ENCODE measurements at regions not wholly inside any gene's neighbourhood (a gene's known extent, or its start where the extent isn't known, plus 50 kb on each side); places are given as distances from the start of the nearest gene placed in this dataset.

DNA sequence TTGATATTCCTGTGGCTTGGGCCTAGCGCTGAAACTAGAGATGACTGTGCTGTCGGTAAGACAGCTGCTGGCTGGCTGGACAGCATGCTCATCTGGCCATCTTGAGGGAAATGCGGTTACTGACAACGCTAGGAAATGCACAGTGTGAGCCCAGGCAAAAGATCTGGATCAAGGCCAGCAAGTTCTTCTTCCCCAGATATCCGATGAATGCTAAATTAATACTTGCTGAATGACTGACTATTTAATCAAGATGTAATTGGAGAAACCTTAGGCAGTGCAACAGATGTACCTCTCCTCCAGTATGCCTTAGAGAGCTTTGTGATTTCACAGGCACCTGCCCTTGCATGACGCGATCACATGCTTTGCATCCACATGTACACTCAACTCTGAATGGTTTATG, 659.1 kb downstream of the EFNA5 start:
- Histone ChIP-seq H3K36me3 (no peaks in the 10 kb centered on the region), H3K27me3 (no peaks in the 10 kb centered on the region), H3K4me1 (no peaks in the 10 kb centered on the region), H3K27ac (no peak overlapping the region), H3K4me3 (no peak overlapping the region), H3K9me3 (no peaks in the 10 kb centered on the region)
- intact Hi-C loops (cut with DNase I): no loop called here
- TF ChIP-seq, protein P1, sequence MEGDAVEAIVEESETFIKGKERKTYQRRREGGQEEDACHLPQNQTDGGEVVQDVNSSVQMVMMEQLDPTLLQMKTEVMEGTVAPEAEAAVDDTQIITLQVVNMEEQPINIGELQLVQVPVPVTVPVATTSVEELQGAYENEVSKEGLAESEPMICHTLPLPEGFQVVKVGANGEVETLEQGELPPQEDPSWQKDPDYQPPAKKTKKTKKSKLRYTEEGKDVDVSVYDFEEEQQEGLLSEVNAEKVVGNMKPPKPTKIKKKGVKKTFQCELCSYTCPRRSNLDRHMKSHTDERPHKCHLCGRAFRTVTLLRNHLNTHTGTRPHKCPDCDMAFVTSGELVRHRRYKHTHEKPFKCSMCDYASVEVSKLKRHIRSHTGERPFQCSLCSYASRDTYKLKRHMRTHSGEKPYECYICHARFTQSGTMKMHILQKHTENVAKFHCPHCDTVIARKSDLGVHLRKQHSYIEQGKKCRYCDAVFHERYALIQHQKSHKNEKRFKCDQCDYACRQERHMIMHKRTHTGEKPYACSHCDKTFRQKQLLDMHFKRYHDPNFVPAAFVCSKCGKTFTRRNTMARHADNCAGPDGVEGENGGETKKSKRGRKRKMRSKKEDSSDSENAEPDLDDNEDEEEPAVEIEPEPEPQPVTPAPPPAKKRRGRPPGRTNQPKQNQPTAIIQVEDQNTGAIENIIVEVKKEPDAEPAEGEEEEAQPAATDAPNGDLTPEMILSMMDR (IDR thresholded peaks at IDR 0.05): no peak
- no peak for TF ChIP-seq POLR2A (IDR thresholded peaks at IDR 0.05)
- ATAC-seq (no peak), DNase-seq (no peak)
- WGBS, 4 donors: 70 to 78% (median 73%) methylated on average over 7 of the region's 7 CpGs

DNA sequence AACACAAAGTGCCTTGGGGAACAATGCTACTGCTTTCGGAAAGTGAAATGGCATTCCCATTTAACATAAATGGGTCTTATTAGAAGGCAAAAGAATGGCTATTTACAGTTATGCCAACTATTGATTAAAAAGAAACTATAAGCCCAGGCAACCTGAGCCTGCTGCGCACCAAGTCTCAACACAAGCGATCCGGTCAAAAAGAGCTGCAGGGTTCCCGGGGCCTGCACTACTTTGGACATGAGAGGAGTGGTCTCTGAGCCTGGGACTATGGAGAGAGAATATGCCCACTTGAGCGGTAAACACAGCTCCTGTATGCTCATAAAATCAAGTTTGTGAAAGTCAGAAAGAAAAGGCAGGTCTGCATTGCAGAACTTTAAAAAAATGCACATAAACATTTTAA, 660.7 kb downstream of the EFNA5 start:
- H3K4me3 ChIP-seq: no peak overlapping the region
- intact Hi-C loops (cut with DNase I): no loop called here

DNA sequence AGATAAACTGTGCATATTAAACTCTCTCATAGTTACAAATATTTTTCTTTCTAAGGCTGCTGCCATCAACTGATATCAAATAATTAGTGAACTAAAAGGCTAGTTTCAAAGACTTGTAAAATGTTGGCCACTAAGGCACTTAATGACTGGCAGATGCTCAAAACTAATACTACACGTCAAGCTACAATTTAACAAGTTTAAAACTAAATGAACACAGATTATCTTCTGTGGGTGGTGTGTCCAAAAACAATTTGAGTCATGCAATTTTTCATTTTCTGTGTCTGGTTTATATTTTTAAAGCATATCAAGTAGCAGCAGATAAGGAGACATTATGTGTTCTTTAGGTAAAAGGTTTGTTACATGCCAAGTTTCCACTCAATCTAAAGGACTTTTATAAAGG, 665.1 kb downstream of the EFNA5 start:
- 0 to 78% (median 18%) methylated on average over 1 of the region's 1 CpG for WGBS, 4 donors
- no peak for TF ChIP-seq POLR2A (IDR thresholded peaks at IDR 0.05)
- TF ChIP-seq, protein P1 (IDR thresholded peaks at IDR 0.05): no peak
- no peak for DNase-seq
- Histone ChIP-seq H3K27ac (no peak overlapping the region), H3K4me3 (no peak overlapping the region), H3K36me3 (no peaks in the 10 kb centered on the region), H3K9me3 (no peaks in the 10 kb centered on the region), H3K4me1 (no peaks in the 10 kb centered on the region), H3K27me3 (no peaks in the 10 kb centered on the region)
- intact Hi-C loops (cut with DNase I): no loop called here
- ATAC-seq: no peak

More for the DNA sequence above, 660.7 kb downstream of the EFNA5 start:
- no peaks in the 10 kb centered on the region for H3K9me3 ChIP-seq
- no peaks in the 10 kb centered on the region for H3K27me3 ChIP-seq
- no peak overlapping the region for H3K27ac ChIP-seq
- TF ChIP-seq, protein P1 (IDR thresholded peaks at IDR 0.05): no peak
- no peak for TF ChIP-seq POLR2A (IDR thresholded peaks at IDR 0.05)
- H3K36me3 ChIP-seq: no peaks in the 10 kb centered on the region
- DNase-seq (no peak), ATAC-seq (no peak)
- WGBS, 4 donors: 95 to 97% (median 95%) methylated on average over 6 of the region's 6 CpGs
- no peaks in the 10 kb centered on the region for H3K4me1 ChIP-seq

DNA sequence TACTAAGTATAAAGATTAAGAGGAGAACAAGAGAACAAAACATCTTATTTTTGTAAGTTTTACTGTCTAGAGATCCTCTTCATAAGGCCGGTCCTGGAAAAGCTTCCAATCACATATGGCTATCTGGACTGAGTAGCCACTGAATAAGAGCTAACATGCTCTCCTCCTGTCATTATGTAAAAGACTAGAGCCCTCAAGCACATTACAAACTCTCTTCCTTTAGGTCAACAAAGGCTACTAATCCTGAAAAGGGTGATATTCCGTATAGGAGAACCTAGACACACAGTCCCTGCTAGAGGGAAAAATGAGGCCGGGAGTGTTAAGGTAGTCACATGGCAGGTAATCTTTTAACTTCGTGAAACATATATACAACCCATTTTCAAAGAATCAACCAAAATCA, 665.6 kb downstream of the EFNA5 start:
- Histone ChIP-seq H3K36me3 (no peaks in the 10 kb centered on the region), H3K27me3 (no peaks in the 10 kb centered on the region), H3K4me3 (no peak overlapping the region), H3K9me3 (no peaks in the 10 kb centered on the region), H3K27ac (no peak overlapping the region), H3K4me1 (no peaks in the 10 kb centered on the region)
- WGBS, 4 donors: 76 to 85% (median 84%) methylated on average over 4 of the region's 4 CpGs
- TF ChIP-seq POLR2A (IDR thresholded peaks at IDR 0.05): no peak
- TF ChIP-seq, protein P1 (IDR thresholded peaks at IDR 0.05): no peak
- intact Hi-C loops (cut with DNase I): no loop called here
- no peak for ATAC-seq
- no peak for DNase-seq
